ENCODE measurements at regions not wholly inside any gene's neighbourhood (a gene's known extent, or its start where the extent isn't known, plus 50 kb on each side); places are given as distances from the start of the nearest gene placed in this dataset.
"Not testable (repeated sequence)": the region's sequence is repeated elsewhere in the genome, so short reads cannot be mapped to it uniquely, and the experiment has no call there.

DNA sequence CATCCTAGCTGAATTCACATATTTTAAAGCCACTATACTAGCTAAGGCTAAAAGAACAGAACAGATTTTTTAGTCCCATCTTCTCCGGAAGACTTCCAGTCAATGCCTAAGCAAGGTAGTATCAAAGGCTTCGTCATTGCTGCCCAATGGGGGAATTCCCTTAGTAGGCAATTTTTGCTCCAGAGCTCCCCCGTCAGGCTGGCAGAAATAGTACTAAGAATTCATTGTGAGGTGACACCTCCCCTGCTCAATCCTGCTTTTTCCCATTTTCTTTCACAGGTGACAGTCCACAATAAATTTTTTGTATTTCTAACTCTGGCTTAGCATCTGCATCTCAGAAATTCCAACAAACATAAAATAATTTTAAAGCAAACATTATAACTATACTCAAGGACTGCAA is 52.8 kb upstream of the SRSF6 start:
- no peak for DNase-seq

DNA sequence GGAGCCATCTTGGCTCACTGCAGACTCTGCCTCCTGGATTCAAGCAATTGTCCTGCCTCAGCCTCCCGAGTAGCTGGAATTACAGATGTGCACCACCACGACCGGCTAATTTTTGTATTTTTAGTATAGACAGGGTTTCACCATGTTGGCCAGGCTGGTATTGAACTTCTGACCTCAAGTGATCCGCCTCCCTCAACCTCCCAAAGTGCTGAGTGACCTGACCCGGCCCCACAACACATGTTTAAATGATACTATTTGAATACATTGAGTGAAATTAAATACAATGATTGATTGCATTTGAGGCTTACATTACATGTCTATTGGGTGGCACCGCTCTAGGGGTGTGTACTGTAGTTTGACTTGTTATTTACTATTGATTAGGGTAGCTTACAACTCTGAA is 56.8 kb upstream of the SRSF6 start:
- not testable (repeated sequence) for DNase-seq

- DNase-seq, result no peak
Measured at GRCh38 chr20:43398676-43399324, 58.9 kb upstream of the SRSF6 start.

GRCh38 chr20:43397147-43397546 is 60.5 kb upstream of the SRSF6 start:
- DNase-seq, result no peak

DNA sequence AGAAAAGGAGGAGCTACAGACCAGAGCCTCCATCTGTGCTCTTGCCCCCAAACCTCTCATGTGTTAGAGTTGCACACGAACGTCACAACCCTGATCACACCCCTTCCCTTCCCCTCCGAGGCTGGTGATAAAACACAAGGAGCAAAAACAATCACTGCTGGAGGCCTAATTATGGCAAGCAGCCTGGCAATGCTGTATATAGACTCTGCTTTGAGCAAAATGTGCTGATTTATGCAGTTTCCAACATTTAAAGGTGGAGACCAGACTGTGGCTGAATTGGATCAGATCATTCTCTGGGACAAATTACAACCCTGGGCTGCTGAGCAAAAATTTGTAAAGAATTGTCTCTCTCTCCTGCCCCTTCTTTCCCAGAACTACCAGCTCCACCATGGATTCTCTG is 64.6 kb upstream of the SRSF6 start:
- DNase-seq, result no peak

GRCh38 chr20:43392561-43392960 is 65.1 kb upstream of the SRSF6 start:
- DNase-seq, result no peak

GRCh38 chr20:43389839-43390626 is 67.7 kb upstream of the SRSF6 start:
- DNase-seq, result no peak

DNA sequence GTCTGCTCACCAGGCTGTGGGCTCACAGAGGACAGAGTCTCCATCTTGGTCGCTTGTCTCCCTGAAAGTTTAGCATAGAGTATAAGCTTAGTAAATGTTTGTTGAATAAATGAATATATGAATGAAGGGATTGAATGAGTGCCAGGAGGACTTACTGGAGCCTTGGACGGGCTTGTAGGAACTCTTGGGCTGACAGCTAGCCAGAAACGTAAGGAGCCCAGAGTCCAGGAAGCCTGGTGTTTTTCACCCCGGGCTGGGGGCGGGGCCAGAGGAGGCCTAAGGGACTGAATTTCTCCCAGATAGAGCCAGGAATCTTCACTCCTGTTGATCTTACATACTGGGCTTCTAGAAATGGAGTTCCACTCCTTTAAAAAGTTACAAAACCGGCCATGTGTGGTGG is 68.5 kb upstream of the SRSF6 start:
- no peak for DNase-seq

DNA sequence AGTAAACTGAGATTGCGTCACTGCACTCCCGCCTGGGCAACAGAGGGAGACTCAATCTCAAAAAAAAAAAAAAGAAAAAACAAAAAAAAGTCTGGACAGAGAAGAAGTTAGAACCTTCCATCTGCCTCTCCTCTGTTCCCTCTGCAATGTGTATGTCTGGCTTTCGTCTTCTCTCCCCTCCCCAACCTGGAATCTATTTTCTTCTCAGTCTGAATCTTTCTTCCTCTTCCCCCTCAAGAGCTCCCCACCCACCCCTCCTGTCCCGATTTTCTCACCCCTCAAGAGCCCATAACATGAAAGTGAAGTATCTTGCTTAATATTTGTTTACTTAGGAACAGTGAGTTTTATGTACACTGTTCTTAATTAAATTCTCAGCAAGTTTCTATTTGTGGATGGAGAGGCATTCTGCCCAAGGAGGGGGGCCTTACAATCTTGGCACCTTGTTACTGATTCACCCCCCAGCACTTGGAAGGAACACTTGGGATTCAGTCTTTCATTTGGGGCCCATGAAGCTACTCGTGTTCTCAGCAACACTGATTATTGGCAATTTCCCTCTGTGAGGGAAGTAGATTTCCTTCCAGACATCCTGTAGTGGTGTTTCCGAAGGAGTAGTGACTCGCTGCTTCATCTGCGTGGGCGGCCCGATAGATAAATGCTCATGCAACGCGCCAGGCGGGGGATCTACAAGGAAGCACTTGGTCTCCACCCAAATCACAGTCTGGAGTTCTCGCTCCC is 69.3 kb upstream of the SRSF6 start:
- DNase-seq, result peak; percentile 15

- no peak for DNase-seq
Measured at GRCh38 chr20:43387737-43388136, 70.0 kb upstream of the SRSF6 start.

DNA sequence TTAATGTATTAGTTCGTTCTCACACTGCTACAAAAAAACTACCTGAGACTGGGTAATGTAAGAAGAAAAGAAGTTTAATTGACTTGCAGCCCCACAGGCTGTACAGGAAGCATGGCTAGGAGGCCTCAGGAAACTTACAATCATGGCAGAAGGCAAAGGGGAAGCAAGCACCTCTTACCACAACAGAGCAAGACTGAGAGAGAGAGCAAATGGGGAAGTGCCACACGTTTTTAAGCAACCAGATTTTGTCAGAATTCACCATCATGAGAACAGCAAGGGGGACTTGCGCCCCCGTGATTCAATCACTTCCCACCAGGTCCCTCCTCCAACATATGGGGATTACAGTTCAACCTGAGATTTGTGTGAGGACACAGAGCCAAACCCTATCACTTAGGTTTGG is 70.8 kb upstream of the SRSF6 start:
- no peak for DNase-seq

DNA sequence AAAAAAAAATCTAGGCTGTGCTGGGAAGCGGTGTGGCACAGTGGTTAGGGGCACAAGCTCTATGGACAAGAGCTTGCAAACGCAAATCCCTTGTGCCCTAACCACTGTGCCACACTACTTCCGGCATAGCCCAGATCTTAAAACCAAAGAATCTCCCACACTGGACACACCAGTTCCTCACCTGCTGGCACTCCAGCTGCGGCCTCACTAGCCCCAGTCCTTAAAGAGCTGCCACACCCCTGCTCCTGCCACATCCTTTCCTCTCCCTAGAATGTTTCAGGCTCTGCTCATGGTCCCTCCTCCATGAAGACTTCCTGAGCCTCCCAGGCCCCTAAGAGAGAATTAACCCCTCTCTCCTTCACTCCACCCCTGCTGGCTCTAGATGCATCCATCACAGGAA is 71.8 kb upstream of the SRSF6 start:
- DNase-seq, result no peak

DNA sequence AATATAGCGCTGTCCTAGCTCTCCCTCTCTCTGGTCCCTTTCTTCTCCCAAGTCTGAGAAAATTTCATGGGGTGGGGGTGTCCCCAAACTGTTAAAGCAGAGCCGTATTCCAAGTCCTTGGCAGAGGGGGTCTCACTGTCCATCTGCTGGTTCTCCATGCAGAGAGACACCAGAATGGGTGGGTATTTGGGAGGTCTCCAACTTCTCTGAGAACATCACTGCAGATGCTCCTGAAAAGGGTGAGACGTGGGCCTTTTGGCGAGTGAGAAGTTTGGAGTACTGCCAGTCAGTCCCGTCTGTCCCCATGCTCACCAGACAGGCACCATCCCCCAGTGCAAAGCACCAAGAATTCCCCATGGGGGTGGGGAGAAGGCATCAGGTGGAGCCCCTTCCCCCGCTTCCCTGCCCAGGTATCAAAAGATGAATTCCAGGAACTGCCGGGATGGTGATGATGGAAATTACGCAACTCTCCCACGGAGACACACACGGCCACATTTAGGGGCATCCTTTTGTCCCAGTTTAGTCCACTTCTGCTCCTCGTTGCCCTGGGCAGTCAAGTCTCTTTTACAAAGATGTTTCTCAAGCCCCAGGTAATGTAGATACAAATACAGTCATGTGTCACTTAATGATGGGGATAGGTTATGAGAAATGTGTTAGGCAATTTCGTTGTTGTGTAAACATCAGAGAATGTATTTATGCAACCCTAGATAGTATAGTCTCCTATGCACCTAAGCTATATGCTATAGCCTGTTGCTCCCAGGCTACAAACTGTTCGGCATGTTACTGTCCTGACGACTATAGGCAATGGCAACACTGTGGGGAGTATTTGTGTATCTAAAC is 73.4 kb upstream of the SRSF6 start:
- DNase-seq, result no peak

- no peak for DNase-seq
Measured at GRCh38 chr20:43383026-43383795, 74.5 kb upstream of the SRSF6 start.

GRCh38 chr20:43382135-43382534 is 75.6 kb upstream of the SRSF6 start:
- DNase-seq, result not testable (repeated sequence)

DNA sequence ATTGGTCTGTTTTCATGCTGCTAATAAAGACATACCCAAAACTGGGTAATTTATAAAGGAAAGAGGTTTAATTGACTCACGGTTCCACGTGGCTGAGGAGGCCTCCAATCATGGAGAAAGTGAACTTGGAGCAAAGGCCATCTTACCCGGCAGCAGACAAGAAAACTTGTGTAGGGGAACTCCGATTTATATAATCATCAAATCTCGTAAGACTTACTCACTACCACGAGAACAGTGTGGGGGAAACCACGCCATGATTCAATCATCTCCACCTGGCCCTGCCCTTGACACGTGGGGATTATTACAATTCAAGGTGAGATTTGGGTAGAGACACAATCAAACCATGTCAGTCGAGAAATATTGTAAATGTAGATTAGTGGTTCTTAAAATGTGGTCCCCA is 76.2 kb upstream of the SRSF6 start:
- not testable (repeated sequence) for DNase-seq

DNA sequence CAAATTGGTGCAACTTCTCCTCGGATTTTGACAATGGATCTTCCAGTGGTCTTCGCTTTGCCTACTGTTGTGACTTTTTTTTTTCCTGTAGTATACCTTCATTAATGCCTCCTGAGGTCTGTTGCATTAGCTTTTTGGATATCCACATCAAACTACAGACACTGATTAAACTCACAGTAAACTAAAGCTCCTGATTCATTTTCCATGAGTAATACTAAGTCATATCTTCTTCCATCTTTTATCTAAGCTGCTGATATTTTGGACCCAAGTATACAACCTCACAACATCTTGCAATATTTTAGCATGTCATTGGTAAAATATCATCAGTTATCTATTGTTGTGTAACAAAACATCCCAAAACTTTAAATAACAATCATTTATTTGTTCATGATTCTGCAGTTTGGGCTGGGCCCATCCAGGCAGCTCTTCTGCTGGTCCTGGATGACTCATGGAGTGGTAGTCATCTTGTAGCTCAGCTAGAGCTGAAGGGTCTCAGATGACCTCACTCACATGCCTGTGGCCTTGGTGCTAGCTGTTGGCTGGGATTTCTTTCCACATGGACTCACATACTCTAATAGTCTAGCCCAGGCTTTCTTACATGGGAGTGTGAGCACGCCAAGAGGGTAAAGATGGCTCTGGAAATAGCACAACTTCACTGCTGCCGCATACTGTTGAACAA is 78.3 kb upstream of the SRSF6 start:
- DNase-seq, result no peak

- no peak for DNase-seq
Measured at GRCh38 chr20:43376831-43377230, 80.9 kb upstream of the SRSF6 start.

DNA sequence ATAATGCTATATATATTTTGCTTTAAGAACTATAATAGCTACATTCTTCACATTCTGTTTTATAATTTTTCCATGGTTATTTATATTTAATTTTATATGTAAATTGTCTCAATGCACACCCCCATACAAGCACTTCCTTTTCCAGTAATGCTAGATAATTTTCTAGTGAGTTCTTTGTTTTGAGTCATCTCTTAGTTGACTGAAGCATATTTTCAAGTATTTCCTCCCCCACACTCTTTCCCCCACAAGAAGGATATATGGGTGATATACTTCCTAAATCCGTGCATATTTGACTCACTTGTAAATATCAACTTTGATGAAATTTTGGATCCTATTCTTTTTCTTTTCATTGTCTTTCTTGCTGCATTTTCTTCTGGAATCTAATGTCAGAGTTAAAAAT is 82.1 kb upstream of the SRSF6 start:
- DNase-seq, result no peak

DNA sequence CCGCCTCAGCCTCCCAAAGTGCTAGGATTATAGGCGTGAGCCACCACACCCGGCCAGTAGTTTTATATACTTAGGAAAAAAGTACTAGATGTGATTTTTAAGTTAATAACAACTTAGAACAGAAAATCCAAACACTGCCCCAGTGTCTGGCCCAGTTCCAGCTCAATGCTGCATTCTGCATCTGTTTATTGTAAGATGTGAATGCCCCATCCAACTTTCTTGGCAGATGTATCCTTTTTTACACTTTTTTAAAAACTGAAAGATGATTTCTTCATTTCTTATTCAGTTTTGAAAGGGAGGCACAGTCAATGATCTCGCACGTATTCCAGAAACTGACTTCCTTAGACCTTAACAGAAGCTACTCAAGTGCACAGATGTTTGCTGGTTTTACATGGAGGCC is 85.6 kb upstream of the SRSF6 start:
- no peak for DNase-seq

DNA sequence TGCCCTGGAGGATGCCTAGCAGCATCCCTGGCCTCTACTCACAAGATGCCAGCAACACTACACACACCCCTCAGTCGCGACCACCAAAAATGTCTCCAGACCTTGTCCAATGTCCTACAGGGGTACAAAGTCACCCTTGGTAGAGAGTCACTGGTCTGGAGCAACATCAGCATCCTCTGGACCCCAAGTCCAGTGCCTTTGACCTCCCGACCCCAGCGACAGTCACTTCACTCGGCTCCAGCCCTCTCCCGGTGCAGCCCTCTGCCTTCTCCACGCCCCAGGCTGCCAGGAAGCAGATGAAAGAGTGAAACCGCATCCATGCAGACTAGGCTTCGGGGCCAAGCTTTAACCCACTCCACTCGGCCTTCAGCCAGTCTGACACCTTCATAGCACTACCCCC is 92.0 kb upstream of the SRSF6 start:
- no peak for DNase-seq

DNA sequence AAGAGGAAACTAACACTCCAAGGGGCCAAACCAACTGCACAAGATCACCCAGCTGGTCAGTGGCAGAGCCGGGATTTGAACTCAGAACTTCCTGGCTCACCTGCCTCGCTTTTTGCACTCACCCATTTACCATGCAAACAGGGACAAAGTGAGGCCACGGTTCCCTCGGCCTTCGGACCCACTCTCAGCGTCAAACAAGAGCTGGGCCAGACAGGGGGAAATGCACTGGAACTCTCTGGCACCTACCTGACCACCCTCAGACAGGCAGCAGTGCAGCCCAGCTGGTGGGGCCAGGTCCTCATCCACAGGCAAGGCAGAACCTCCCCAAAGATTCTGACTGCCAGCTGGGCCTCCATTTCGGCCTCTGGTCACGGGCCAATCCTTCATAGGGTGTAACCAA is 93.7 kb upstream of the SRSF6 start:
- no peak for DNase-seq
